Loucy (cell line): ENCODE measurements at regions not wholly inside any gene's neighbourhood (a gene's known extent, or its start where the extent isn't known, plus 50 kb on each side); places are given as distances from the start of the nearest gene placed in this dataset.

Experiments
- H2AFZ ChIP-seq: fragments of 200-600 bp; sonication (generic); 2 replicates; pipeline ENCODE4 v1.6.0; 2016; ENCODE audit warnings: antibody characterized with exemption, mild to moderate bottlenecking, low read length, moderate library complexity
- H3F3A ChIP-seq: fragments of 200-600 bp; 2 replicates; pipeline ENCODE4 v1.6.0; 2016; ENCODE audit warnings: antibody characterized with exemption, low read depth, mild to moderate bottlenecking
- H3K27me3 ChIP-seq: fragments of 200-600 bp; sonication (generic); 2 replicates; pipeline ENCODE4 v1.6.1; 2014; ENCODE audit warnings: low read length, mild to moderate bottlenecking; ENCODE audit not compliant: insufficient read depth, poor library complexity, severe bottlenecking
- H3K36me3 ChIP-seq: fragments of 200-600 bp; sonication (generic); 2 replicates; pipeline ENCODE4 v1.6.1; 2016; ENCODE audit warnings: low read length; ENCODE audit not compliant: insufficient read depth
- H3K4me1 ChIP-seq: fragments of 200-600 bp; sonication (generic); 2 replicates; pipeline ENCODE4 v1.5.1; 2014; ENCODE audit warnings: low read length, mild to moderate bottlenecking; ENCODE audit not compliant: insufficient read depth, poor library complexity, severe bottlenecking
- H3K4me2 ChIP-seq: fragments of 200-600 bp; sonication (generic); 2 replicates; pipeline ENCODE4 v1.6.0; 2014; ENCODE audit warnings: antibody characterized with exemption, low read length, low read depth, mild to moderate bottlenecking; ENCODE audit not compliant: poor library complexity, severe bottlenecking
- H3K4me3 ChIP-seq: fragments of 200-600 bp; sonication (generic); 2 replicates; pipeline ENCODE4 v1.5.1; 2014; ENCODE audit warnings: low read length, mild to moderate bottlenecking, mixed read lengths; ENCODE audit not compliant: poor library complexity, severe bottlenecking
- H3K79me2 ChIP-seq: fragments of 200-600 bp; sonication (generic); 2 replicates; pipeline ENCODE4 v1.6.1; 2014; ENCODE audit warnings: low read length; ENCODE audit not compliant: insufficient read depth
- H3K9ac ChIP-seq: fragments of 200-600 bp; sonication (generic); 2 replicates; pipeline ENCODE4 v1.6.0; 2014; ENCODE audit warnings: mild to moderate bottlenecking, low read depth, low read length, moderate library complexity; ENCODE audit not compliant: poor library complexity, severe bottlenecking
- H3K9me2 ChIP-seq: fragments of 200-600 bp; sonication (generic); replicated peaks from 2 replicates; pipeline ENCODE4 v1.6.1; 2016; ENCODE audit warnings: low read depth, low read length, mixed read lengths
- H3K9me3 ChIP-seq: fragments of 200-600 bp; sonication (generic); 2 replicates; pipeline ENCODE4 v1.6.1; 2014; ENCODE audit warnings: mild to moderate bottlenecking, antibody characterized with exemption, low read length, low read depth; ENCODE audit not compliant: insufficient read depth
- H4K20me1 ChIP-seq: fragments of 200-600 bp; sonication (generic); 2 replicates; pipeline ENCODE4 v1.6.0; 2014; ENCODE audit warnings: antibody characterized with exemption, low read length, mild to moderate bottlenecking; ENCODE audit not compliant: insufficient read depth, poor library complexity, severe bottlenecking
- CTCF ChIP-seq: fragments of 200-600 bp; sonication (generic); conservative IDR thresholded peaks from 2 replicates; pipeline ENCODE4 v1.5.1; 2014; ENCODE audit warnings: mild to moderate bottlenecking, antibody characterized with exemption, low read length
- EZH2phosphoT487 ChIP-seq: fragments of 200-600 bp; IDR thresholded peaks from 2 replicates; pipeline ENCODE4 v1.6.1; 2018; ENCODE audit warnings: antibody characterized with exemption, mild to moderate bottlenecking, moderate library complexity, borderline replicate concordance

GRCh38 chr5:68749077-68749476 lies 344.7 kb upstream of the SLC30A5 start:
- H4K20me1 ChIP-seq = no peaks in the 10 kb centered on the region
- H3K9me2 ChIP-seq = no peaks in the 10 kb centered on the region
- H3K4me2 ChIP-seq = no peak overlapping the region
- H3K27me3 ChIP-seq = no peaks in the 10 kb centered on the region
- TF ChIP-seq CTCF = no peak
- no peak for TF ChIP-seq EZH2phosphoT487
- H3K4me1 ChIP-seq = no peaks in the 10 kb centered on the region
- no peak overlapping the region for H3K4me3 ChIP-seq
- H3K9ac ChIP-seq = no peak overlapping the region
- H3K36me3 ChIP-seq = no peaks in the 10 kb centered on the region
- H3K79me2 ChIP-seq = no peaks in the 10 kb centered on the region
- H3K9me3 ChIP-seq = no peaks in the 10 kb centered on the region
- no peak overlapping the region for H2AFZ ChIP-seq
- H3F3A ChIP-seq = no peaks in the 10 kb centered on the region

DNA sequence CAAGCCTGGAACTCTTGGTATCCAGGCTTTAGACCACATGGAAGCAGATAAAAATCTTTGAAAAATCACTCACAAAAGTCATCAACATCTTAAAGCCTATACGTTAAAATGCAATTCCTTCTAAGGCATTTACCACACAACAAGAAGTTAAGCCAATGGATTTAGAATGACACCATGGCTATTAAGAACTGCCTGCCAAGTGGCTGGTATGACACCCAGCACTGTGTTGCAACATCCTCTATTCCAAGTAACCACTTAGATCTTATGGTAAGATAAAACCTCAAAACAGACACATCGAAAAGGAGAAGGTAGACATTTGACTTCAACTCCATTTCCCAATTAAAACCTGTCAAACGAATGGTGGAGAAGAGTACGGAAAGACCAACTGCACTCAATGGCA lies 344.2 kb upstream of the SLC30A5 start:
- no peaks in the 10 kb centered on the region for H4K20me1 ChIP-seq
- H3K4me3 ChIP-seq = no peak overlapping the region
- no peaks in the 10 kb centered on the region for H3K4me1 ChIP-seq
- TF ChIP-seq EZH2phosphoT487 (no peak), CTCF (no peak)
- H3K36me3 ChIP-seq = no peaks in the 10 kb centered on the region
- no peak overlapping the region for H2AFZ ChIP-seq
- H3K9ac ChIP-seq = no peak overlapping the region
- no peak overlapping the region for H3K4me2 ChIP-seq
- no peaks in the 10 kb centered on the region for H3K79me2 ChIP-seq
- H3K9me2 ChIP-seq = no peaks in the 10 kb centered on the region
- no peaks in the 10 kb centered on the region for H3K27me3 ChIP-seq
- no peaks in the 10 kb centered on the region for H3K9me3 ChIP-seq
- no peaks in the 10 kb centered on the region for H3F3A ChIP-seq

DNA sequence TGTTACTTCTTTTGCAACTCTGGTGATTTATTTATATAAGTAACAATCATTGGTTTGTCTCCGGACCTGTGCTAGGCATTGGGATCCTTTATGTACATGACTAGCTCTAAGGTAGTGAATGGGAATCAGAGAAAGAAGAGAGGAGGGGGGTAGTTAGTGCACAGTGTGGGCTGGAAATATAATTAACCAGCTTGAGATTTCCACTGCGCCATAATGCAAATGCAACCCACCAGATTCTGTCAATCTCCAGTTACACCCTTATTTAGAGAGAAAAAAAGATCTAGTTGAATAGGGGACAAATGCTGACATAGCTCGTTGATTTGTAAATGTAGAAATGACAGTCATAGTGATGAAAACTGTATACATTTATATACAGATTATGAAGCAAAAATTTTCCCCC lies 342.2 kb upstream of the SLC30A5 start:
- Histone ChIP-seq H3K9ac (no peak overlapping the region), H3K36me3 (no peaks in the 10 kb centered on the region), H3F3A (no peaks in the 10 kb centered on the region), H3K4me1 (no peaks in the 10 kb centered on the region), H3K79me2 (no peaks in the 10 kb centered on the region), H3K9me3 (no peaks in the 10 kb centered on the region), H3K27me3 (no peaks in the 10 kb centered on the region), H3K4me3 (no peak overlapping the region), H3K9me2 (no peaks in the 10 kb centered on the region), H3K4me2 (no peak overlapping the region), H2AFZ (no peak overlapping the region), H4K20me1 (no peaks in the 10 kb centered on the region)
- TF ChIP-seq CTCF (no peak), EZH2phosphoT487 (no peak)
